Left lobe of liver (tissue), 2 donors: ENCODE measurements at regions not wholly inside any gene's neighbourhood (a gene's known extent, or its start where the extent isn't known, plus 50 kb on each side); places are given as distances from the start of the nearest gene placed in this dataset.
A peak's percentile ranks its signal among the peaks of the same experiment; 100 is the strongest.
"Not testable (repeated sequence)": the region's sequence is repeated elsewhere in the genome, so short reads cannot be mapped to it uniquely, and the experiment has no call there.

ENCODE experiments used
- ATAC-seq: fragments of 200-7000 bp; cut with Tn5 transposase; one replicate; pipeline ENCODE4 v1.9.1; 2020; ENCODE audit warnings: mild to moderate bottlenecking, moderate library complexity
- DNase-seq: peaks from one replicate; pipeline ENCODE4 v3.0.0-alpha.2; 2020; ENCODE audit warnings: low spot score
- donor health status: DM: no; HTN: no; CAD: no; lungs with moderate emphysema.
- donor health status: DM: no; HTN: yes; CAD: no.

DNA sequence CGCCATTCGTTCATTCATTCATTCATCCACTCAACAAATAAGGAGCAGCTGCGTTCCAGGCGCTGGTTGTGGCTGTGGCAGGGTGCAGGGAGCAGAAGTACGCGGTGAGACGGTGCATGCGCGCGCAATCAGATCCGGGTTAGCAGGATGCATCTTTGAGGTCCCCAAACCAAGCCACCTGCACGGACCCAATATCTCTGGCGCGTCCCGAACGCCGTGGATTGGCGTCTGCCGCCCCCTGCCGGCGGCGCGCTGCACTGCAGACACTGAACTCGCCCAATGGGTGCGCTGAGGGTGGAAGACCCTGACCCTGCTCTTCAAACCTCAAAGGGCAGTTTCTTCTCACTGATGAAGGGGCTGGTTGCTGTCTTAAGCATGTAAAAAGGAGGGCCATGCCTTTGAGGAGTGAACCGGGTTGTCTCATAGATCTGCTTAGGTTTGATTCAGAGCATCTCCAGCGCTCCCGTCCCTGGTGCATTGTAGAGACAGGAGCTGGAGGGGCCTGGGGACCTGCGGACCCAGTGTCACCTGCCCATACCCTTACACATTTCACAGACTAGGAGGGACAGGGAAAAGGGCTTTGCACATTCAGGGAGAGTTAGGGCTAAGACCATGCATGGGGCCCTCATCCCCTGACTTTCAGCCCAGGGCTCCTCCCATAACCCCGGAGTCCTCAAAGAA lies 102.5 kb downstream of the RAMP3 start:
- ATAC-seq (peak; percentile 96), DNase-seq (peak; percentile 59)

DNA sequence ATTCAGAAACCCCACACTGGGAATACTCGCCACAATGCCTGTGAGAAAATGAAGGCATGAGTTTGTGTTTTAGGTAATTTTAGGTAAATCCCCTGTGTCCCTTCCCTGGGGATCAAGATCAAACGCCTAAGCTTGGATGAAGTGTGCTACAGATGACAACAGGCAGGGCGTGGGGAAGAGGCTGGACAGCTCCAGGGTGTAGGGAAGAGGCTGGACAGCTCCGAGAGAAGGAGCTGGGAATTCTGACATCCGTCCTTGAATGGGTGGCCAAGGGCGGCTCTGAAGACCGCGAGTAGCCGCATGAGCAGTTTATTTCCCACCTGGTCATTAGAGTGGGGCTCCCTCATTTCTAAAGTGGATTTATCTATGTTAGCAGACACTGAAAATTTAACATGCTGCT lies 109.7 kb downstream of the RAMP3 start:
- ATAC-seq (peak; percentile 26), DNase-seq (no peak)

DNA sequence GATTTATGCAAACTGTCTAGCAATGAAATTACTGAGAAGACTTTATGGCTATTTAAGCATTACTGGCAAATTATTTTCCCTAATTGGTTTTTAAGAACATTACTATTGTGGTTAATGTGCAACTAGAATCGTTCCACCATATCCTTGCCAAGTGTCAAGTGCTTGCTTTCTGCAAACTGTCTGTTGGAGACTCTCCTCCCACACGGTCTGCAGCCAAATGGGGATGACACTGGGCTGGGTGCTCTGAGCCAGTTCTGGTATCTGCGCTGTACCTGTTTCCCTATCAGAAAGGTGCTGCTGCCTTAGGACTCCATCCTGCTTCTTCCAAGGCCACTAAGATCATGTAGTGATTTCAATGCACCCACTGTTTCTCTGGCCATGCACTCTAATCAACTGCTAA lies 110.4 kb downstream of the RAMP3 start:
- ATAC-seq (peak; percentile 48), DNase-seq (no peak)

DNA sequence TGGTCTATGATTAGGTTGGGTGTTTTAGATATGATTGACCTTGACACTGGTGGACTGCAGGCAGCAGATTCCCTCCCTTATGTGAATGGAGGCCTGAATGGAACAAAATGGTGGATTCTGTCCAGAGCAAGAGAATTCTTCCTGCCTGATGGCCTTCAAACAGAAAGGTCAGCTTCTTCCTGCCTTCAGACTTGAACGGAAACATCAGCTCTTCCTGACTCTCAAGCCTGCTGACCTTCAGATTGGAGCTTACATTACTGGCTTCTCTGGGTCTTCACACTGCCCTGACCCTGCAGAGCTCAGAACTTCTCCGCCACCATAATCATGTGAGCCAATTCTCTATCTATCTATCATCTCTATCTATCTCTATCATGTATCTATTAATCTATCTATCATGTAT lies 111.6 kb downstream of the RAMP3 start:
- ATAC-seq (no peak), DNase-seq (no peak)

DNA sequence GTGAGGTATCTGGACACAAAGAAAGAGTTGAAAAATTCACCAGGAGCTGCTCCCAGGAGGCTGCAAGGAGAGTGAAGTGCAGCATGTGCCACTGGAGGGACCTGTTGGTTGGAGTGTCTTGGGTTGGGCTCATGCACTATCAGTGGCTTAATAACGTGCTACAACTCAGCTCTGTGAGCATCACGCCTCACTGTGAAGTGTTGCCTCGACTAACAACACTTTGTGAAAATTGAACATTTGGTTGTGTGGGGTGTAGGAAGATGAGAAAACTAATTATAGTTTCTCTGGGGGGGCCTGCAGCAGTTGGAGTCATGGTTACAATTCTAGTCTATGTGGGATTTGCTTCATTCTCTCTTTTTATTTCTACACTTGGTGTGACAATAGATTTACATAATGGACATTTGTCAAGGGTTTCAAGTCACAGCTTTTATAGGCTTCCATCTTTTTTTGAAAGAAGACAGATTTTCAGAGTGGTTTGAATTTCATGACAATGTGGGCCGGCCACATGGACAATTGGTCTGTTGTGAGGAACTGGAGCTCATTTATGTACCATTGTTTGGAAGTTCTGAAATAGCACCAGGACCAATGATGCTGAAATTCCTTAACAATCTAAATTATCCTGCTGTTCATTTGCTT lies 121.3 kb downstream of the RAMP3 start:
- no peak for ATAC-seq
- no peak for DNase-seq

DNA sequence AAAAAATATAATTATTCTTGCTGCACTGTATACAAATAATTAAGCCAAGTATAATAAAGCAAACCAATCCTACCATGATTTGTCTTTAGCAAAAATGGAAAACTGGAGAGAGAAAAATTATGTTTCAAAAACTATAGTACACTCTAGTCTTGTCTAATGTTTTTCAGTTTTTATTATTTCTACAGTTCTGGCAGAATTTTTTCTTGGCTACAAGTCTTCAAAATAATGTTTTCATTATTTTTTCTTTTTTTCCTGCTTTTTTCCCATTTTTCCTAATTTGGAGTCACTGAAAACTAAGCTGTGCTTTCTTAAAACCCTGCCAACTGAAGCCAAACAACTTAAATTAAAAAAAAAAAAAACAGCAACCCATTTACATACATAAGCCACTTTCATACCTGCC lies 132.0 kb downstream of the RAMP3 start:
- not testable (repeated sequence) for ATAC-seq, DNase-seq

DNA sequence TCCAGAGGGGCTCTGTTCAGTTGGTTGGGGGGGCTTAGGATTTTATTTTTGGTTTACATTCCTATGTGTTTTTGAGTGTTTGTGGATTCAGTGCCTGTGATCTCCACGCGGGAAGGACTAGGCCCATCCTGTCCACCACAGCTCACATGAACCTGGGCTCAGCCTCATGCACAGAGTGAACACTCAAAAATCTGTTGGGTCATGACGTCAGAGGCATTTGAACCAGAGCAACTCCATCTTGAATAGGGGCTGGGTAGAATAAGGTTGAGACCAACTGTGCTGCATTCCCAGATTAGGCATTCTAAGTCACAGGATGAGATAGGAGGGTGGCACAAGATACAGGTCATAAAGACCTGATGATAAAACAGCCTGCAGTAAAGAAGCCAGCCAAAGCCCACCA lies 133.3 kb downstream of the RAMP3 start:
- DNase-seq (no peak), ATAC-seq (no peak)

DNA sequence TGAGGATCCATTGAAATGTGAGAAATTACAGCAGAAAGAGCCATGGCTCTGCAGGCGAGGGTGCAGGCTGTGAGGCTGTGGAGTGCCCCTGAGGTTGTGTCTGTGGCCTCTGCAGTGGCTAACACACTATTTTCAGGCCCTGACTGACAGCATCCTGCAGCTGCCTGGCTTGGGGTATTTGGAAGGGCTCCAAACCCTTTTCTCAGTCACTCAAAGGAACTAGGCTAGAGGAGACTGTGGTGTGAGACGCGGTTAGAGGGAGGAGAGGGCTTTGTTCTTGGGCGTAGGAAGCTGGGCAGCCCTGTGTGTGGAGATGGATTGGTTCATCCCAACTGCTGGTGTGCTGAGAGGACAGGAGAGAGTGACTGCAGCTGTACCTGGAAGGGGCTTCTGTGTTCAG lies 134.9 kb downstream of the RAMP3 start:
- DNase-seq (no peak), ATAC-seq (no peak)

DNA sequence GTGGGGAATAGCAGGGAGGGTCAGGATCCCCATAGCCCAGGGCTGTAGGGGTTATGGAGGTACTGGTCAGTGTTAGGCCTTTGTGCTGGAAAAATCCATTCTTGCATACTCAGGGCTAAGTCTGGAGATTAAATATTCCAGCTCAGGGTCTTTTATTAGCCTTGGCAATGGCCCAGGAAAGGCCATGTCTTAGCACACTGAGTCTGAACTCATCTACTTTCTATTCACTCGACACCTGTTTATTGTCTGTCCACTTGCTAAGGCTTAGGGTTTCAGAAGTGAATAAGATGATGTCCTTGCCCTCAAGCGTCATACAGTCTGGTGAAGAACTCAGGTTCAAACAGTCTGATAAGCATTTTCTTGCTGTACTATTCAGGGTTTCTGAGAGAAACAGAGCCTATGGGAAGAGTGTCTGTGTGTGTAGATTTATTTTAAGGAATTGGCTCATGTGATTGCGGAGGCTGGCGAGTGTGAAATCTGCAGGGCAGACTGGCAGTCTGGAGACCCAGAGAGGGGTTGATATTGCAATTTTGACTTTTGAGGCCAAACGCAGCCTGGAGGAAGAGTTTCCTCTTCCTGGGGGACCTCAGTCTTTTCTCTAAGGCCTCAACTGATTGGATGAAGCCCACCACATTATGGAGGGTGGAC lies 135.8 kb downstream of the RAMP3 start:
- no peak for DNase-seq
- no peak for ATAC-seq

DNA sequence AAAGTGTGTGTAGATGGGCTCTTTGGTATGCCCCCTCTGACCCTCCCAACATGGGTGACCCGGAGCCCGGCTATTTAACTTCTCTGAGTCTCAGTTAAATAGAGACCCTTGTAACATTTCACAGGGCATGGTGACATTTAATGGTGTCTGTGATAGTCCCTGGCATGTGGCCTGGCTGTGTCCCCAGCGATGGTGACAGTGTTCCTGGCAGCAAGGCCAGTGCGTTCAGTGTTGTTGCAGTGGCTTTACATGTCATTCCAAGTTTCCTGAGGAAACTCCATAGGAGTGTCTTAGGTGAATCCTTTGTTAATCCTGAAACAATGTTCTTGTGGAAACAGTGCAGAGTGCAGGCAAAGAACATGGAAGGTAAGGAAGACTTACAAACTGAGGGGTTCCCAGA lies 137.0 kb downstream of the RAMP3 start:
- ATAC-seq (no peak), DNase-seq (no peak)

DNA sequence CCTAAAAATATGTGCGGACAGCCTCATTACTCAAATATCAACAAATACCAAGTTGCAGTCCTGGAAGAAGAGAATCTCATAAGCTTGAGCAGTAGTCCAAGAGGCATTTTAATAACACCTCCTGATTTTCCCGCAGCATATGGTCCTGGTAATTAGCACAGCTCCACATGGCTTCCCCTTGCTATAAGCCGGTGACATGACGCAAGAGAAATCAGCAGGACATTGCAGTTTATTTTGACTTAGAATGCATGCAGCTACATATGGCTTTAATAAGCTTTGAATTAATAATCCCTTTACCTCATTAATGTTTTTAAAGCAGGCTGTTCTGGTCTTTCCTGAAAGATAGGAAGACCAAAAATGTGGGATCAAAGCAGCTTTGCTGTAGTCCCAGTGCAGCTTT lies 137.6 kb downstream of the RAMP3 start:
- no peak for ATAC-seq

DNA sequence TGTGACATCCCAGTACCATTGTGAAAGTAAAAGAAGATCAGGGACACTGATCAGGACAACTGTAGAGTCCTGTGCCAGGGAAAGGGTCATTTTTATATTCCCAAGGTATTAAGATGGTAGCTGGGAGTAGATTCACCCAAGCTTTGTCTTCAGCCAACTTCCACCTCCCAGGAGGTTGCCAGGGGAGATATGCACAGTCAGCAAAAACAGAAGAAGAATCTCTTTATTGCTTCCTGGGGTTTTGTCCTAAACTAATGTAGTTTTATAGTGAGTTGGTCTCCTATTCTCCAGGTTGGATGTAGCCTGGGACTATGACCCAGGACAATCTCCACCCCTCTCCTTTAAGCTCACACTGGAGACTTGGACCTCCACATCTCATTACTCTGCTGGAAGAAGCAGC lies 139.2 kb downstream of the RAMP3 start:
- DNase-seq (no peak), ATAC-seq (no peak)

More for the DNA sequence above, 137.6 kb downstream of the RAMP3 start:
- no peak for DNase-seq

DNA sequence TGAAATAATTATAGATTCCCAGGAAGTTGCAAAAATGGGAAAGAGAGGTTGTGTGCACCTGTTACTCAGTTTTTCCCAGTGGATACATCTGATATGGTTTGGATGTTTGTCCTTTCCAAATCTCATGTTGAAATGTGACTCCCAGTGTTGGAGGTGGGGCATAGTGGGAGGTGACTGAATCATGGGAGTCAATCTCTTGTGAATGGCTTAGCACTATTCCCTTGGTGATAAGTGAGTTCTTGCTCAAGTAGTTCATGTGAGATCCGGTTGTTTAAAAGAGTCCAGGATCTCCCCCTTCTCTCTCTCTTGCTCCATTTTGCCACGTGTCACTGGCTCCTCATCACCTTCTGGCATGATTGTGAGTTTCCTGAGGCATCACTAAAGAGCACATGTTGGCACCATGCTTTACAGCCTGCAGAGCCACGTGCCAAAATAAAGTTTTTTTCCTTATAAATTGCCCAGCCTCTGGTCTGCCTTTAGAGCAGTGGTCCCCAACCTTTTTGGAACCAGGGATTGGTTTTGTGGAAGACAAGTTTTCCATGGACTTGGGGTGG lies 149.2 kb downstream of the RAMP3 start:
- DNase-seq (no peak), ATAC-seq (no peak)

DNA sequence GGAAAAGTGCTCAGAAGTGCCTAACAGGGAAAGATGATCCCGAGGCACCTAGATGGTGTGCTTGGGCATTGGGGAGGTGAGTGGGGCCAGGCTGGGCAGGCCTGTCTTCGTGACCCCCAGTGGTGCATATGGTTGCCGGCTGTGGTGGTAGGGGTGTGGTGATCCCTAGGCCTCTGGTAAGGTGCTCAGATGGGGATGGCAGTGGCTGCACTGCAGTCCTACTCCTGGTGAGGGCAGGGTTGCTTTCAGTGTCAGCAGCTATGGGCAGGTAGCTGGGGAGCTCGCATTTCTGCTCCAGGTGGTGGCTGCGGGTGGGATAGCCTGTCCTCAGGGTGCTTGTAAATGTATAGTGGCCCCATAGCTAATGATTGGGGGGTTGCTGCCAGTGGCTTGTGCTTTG lies 154.0 kb downstream of the RAMP3 start:
- ATAC-seq (no peak), DNase-seq (no peak)

DNA sequence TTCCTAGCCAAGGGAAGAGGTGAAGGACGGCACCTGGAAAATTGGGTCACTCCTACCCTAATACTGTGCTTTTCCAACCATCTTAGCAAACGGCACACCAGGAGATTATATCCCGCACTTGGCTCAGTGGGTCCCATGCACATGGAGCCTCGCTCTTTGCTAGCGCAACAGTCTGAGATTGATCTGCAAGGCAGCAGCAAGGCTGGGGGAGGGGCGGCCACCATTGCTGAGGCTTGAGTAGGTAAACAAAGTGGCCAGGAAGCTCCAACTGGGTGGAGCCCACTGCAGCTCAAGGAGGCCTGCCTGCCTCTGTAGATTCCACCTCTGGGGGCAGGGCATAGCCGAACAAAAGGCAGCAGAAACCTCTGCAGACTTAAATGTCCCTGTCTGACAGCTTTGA lies 157.9 kb downstream of the RAMP3 start:
- not testable (repeated sequence) for ATAC-seq, DNase-seq

DNA sequence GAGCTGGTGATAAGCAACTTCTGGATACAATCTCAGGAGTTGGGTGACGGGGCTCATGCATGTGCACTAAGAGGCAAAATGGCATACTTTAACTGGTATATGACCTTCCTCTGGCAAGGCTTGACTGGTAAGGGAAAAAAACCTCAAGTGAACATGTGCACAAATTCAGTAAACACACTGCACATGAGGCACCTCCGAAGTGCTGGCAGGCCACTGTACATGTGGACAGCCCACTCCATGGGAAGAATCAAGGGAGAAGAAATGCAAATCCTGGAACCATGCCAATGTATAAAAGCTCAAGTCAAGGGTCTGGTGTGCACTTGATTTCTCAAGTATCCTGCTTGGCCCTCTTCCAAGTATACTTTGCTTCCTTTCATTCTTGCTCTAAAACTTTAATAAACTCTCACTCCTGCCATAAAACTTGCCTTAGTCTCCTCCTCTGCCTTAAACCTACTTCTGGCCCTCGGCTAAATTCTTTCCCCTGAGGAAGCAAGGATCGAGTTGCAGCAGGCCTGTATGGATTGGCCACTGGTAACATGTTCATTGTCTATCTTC lies 167.2 kb downstream of the RAMP3 start:
- DNase-seq (no peak), ATAC-seq (no peak)

DNA sequence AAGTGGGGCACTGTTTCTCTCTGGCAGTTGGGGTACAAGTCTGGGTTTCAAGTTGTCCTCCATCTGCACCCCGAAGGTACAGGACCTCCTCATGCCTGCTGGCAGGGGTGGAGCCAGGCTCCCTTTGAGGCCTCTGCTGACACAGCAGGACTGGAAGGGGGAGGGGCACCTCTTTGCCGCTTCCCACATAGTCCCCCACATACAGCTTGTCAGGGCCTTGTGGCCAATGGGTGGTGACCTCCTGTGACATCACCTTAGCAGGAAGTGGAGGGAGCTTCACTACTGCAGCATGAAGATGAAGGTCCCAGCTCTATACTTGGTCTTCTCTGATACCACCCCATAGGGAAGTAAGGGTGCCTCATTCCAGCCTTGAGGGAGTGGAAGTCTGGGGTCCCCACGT lies 167.8 kb downstream of the RAMP3 start:
- DNase-seq (no peak), ATAC-seq (no peak)

DNA sequence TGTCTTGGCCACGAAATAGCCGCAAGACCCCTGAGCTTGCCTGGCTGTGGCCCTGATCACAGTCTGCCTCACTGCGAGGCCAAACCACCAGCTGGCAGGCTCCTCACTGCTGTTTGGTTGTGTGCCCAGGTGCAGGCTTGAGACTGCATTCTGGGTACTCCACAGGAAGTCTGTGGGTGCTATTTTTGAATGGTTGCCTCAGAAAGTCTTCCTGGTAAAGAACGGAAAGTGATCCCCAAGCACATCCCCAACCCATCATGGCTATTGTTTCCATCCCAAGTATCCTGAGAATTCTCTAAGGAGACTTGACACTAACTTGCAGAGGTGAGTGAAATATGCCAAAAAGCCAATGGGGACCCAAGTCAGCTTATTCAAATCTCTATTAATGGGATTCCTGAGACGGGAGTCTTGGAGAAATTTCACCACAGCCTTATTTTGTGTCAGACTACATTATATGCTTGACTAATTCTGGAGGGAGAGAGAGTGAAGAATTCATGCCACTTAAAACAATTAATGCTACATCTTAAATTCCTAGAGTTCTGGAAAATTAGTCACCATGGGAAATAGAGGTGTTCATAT lies 170.9 kb downstream of the RAMP3 start:
- DNase-seq: no peak
- ATAC-seq: no peak

DNA sequence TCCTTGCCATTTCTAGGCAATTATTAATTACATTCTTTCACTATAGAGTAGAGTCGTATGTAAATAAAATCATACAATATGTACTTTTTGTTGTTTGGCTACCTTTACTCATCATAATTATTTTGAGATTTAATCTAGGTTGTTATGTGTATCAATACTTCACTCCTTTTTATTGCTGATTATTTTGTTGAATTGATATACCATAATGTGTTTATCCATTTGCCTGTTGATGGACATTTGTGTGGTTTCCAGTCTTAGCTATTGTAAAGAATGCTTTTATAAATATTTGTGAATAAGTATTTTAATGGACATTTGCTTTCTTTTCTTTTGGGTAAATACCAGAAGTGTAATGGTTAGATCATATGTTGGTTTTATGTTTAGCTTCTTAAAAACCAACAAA lies 174.0 kb downstream of the RAMP3 start:
- ATAC-seq (no peak), DNase-seq (no peak)

DNA sequence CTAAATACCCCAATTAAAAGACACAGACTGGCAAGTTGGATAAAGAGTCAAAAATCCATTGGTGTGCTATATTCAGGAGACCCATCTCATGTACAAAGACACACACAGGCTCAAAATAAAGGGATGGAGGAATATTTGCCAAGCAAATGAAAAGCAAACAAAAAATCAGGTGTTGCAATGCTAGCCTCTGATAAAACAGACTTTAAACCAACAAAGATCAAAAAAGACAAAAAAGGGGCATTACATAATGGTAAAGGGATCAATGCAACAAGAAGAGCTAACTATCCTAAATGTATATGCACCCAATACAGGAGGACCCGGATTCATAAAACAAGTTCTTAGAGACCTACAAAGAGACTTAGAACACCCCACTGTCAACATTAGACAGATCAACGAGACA lies 177.4 kb downstream of the RAMP3 start:
- not testable (repeated sequence) for DNase-seq, ATAC-seq

DNA sequence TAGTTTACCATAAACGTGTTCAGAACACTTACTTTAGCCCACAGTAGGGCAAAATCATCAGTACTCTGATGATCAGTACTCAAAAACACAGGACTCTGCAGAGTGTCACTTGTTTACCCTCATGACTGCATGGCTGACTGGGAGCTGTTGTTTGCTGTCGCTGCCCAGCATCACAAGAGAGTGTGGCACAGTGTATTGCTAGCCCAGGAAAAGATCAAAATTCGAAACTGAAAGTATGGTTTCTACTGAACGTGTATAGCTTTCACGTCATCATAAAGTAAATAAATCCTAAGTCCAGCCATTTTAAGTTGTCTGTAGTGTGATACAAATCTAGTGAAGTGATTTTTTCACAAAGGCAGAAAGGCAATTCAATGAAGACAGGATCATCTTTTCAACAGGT lies 184.6 kb downstream of the RAMP3 start:
- no peak for DNase-seq
- no peak for ATAC-seq
